GM12865 (cell line): ENCODE measurements at regions not wholly inside any gene's neighbourhood (a gene's known extent, or its start where the extent isn't known, plus 50 kb on each side); places are given as distances from the start of the nearest gene placed in this dataset.

Experiments used
- DNase-seq: peaks from one replicate; pipeline ENCODE4 v3.0.0; 2010; ENCODE audit warnings: low read depth
- H3K4me3 ChIP-seq: 2 replicates; pipeline ENCODE4 v1.5.1; 2011; ENCODE audit warnings: mild to moderate bottlenecking, low read depth, low read length, control low read depth
- CTCF ChIP-seq: IDR thresholded peaks from 2 replicates; pipeline ENCODE4 v1.5.1; 2011; ENCODE audit warnings: low read length, control low read depth, low read depth, inconsistent platforms; ENCODE audit not compliant: insufficient read depth; ENCODE audit errors: missing control alignments

GRCh38 chr11:92644595-92645445 is 324.6 kb upstream of the MTNR1B start:
- no peak for DNase-seq
- H3K4me3 ChIP-seq = no peak overlapping the region
- no peak for TF ChIP-seq CTCF

GRCh38 chr11:92651159-92651558 is 318.3 kb upstream of the MTNR1B start:
- no peak for DNase-seq
- TF ChIP-seq CTCF = no peak
- no peak overlapping the region for H3K4me3 ChIP-seq

GRCh38 chr11:92653454-92653853 is 316.0 kb upstream of the MTNR1B start:
- TF ChIP-seq CTCF = no peak
- H3K4me3 ChIP-seq = no peak overlapping the region
- no peak for DNase-seq

- TF ChIP-seq CTCF = no peak
- DNase-seq = no peak
- no peak overlapping the region for H3K4me3 ChIP-seq
Measured at GRCh38 chr11:92656783-92657182, 312.7 kb upstream of the MTNR1B start.

- no peak for TF ChIP-seq CTCF
- DNase-seq = no peak
- H3K4me3 ChIP-seq = no peak overlapping the region
Measured at GRCh38 chr11:92657226-92657625, 312.2 kb upstream of the MTNR1B start.

GRCh38 chr11:92658733-92659132 is 310.7 kb upstream of the MTNR1B start:
- DNase-seq = no peak
- TF ChIP-seq CTCF = no peak
- H3K4me3 ChIP-seq = no peak overlapping the region

GRCh38 chr11:92659793-92660192 is 309.7 kb upstream of the MTNR1B start:
- no peak for DNase-seq
- TF ChIP-seq CTCF = no peak
- H3K4me3 ChIP-seq = no peak overlapping the region
